ENCODE measurements at regions not wholly inside any gene's neighbourhood (a gene's known extent, or its start where the extent isn't known, plus 50 kb on each side); places are given as distances from the start of the nearest gene placed in this dataset.

DNA sequence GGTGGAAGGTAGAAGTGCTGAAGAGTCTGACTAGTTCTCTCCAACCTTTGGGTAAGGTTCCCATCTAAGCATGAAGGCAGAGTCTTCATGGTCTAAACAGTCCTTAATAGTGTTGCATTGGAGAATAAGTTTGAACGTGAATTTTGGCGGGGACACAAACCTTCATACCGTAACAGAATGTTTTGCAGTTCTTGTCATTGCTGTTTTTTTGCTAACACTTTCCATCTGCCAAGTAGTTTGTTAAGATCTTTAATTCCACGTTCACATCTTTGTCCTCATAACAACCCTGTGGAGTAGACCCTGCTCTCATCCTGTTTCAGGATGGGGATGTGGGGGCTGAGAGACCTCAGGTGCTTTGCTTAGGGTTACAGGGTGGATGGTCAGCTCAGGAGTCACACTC lies 936.9 kb upstream of the EEF2KMT start:
- H3K4me3 ChIP-seq (ENCODE audit: low read depth, low read length) = no peak overlapping the region
- H3K27ac ChIP-seq (ENCODE audit: low read depth, low read length) = no peak overlapping the region
- H3K9me3 ChIP-seq (ENCODE audit: control insufficient read depth, insufficient read depth, low read length) = peaks cover 32% of the 10 kb centered on the region
- ChIA-PET POLR2A (no interaction called here), CTCF (no interaction called here)
- DNase-seq (ENCODE audit: low read depth, low spot score) = no peak
- TF ChIP-seq, protein P1, sequence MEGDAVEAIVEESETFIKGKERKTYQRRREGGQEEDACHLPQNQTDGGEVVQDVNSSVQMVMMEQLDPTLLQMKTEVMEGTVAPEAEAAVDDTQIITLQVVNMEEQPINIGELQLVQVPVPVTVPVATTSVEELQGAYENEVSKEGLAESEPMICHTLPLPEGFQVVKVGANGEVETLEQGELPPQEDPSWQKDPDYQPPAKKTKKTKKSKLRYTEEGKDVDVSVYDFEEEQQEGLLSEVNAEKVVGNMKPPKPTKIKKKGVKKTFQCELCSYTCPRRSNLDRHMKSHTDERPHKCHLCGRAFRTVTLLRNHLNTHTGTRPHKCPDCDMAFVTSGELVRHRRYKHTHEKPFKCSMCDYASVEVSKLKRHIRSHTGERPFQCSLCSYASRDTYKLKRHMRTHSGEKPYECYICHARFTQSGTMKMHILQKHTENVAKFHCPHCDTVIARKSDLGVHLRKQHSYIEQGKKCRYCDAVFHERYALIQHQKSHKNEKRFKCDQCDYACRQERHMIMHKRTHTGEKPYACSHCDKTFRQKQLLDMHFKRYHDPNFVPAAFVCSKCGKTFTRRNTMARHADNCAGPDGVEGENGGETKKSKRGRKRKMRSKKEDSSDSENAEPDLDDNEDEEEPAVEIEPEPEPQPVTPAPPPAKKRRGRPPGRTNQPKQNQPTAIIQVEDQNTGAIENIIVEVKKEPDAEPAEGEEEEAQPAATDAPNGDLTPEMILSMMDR (IDR thresholded peaks at IDR 0.05; ENCODE audit: low read depth, low read length) = no peak
- H3K27me3 ChIP-seq (ENCODE audit: control insufficient read depth, insufficient read depth, low read length) = no peaks in the 10 kb centered on the region

DNA sequence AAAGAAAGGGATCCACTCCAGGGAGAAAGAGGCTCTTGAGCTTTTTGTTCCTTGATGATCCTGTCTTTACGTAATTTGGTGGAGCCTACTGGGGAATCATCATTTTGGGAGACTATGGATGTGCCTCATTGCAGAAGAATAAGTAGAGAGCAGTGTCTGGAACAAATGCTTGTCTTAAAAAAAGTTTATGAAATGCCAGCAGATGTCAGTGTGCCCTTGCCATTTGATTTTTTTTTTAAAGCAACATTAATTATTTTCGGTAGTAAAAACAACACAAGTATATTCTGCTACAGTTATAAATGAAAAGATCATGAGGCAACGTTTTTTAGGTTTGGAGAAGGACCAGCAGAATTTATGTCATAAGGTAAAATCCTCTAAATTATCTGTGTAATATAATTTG lies 934.8 kb upstream of the EEF2KMT start:
- no peak overlapping the region for H3K27ac ChIP-seq (ENCODE audit: low read depth, low read length)
- POLR2A ChIA-PET = no interaction called here
- no peaks in the 10 kb centered on the region for H3K27me3 ChIP-seq (ENCODE audit: control insufficient read depth, insufficient read depth, low read length)

DNA sequence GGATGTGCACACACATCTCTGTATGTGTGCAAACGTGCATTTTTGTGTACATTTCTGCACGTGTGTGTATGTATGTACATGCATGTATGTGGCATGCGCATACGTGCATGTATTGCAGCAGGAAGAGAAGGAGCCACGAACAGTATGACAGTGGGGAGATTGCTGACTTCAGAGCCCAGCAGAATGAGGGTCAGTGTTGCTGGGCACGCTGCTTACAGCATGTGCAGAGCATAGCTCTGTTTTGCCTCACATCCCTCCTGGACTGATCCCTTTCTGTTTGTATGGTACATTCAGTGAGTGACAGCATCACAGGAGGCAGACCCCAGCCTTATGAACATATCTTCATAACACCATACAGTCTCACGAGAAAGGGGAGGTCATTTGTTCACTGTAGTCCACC lies 934.0 kb upstream of the EEF2KMT start:
- TF ChIP-seq, protein P1 (IDR thresholded peaks at IDR 0.05; ENCODE audit: low read depth, low read length) = no peak
- Histone ChIP-seq H3K9me3 (ENCODE audit: control insufficient read depth, insufficient read depth, low read length) (peaks cover 42% of the 10 kb centered on the region), H3K27me3 (ENCODE audit: control insufficient read depth, insufficient read depth, low read length) (no peaks in the 10 kb centered on the region), H3K4me3 (ENCODE audit: low read depth, low read length) (no peak overlapping the region), H3K27ac (ENCODE audit: low read depth, low read length) (no peak overlapping the region)
- DNase-seq (ENCODE audit: low read depth, low spot score) = no peak
- ChIA-PET CTCF (no interaction called here), POLR2A (no interaction called here)

More for the DNA sequence above, 934.8 kb upstream of the EEF2KMT start:
- Histone ChIP-seq H3K4me3 (ENCODE audit: low read depth, low read length) (no peak overlapping the region), H3K9me3 (ENCODE audit: control insufficient read depth, insufficient read depth, low read length) (peaks cover 40% of the 10 kb centered on the region)
- no peak for DNase-seq (ENCODE audit: low read depth, low spot score)
- TF ChIP-seq, protein P1 (IDR thresholded peaks at IDR 0.05; ENCODE audit: low read depth, low read length) = no peak
- CTCF ChIA-PET = no interaction called here

DNA sequence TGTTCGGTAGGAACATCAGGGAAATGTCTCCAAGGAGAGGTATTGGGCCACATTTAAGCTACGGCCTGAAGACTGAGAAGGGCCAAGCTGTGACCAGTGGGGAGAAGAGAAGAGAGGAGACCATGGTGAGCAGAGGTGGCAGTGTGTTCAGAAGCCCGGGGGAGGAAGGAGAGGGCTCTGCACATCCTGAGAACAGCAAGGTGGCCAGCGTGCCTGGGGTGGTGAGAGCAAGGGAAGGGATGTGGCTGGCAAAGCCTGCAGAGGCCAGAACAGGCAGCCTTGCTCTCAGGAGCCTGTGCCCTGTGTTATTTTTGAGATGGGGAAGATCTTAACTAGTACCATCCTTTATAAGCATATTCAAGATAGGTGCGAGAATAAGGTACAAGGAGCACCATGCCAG lies 933.5 kb upstream of the EEF2KMT start:
- POLR2A ChIA-PET = no interaction called here

DNA sequence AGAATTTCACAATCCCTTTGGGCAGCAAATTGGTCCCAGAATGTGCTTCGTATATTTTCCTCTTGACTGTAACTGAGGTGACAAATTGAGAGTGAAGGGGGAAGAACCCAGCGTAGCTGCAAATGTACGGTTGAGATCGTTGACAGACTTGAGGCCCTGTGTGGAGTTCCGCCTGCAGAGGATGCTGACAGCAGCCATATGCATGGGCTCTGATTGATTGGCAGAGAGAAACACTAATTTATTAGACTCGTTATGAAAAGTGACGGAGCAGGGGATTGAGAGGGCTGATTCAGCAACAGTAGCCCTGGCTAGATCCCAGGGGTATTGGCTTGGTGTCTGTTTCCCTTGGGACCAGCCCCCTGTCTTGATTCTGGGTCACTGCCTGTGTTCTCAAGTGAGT lies 930.1 kb upstream of the EEF2KMT start:
- Histone ChIP-seq H3K27me3 (ENCODE audit: control insufficient read depth, insufficient read depth, low read length) (no peaks in the 10 kb centered on the region), H3K9me3 (ENCODE audit: control insufficient read depth, insufficient read depth, low read length) (peaks cover 40% of the 10 kb centered on the region), H3K4me3 (ENCODE audit: low read depth, low read length) (no peak overlapping the region), H3K27ac (ENCODE audit: low read depth, low read length) (no peak overlapping the region)
- ChIA-PET POLR2A (no interaction called here), CTCF (no interaction called here)
- DNase-seq (ENCODE audit: low read depth, low spot score) = no peak
- TF ChIP-seq, protein P1 (IDR thresholded peaks at IDR 0.05; ENCODE audit: low read depth, low read length) = no peak

More for the DNA sequence above, 933.5 kb upstream of the EEF2KMT start:
- TF ChIP-seq, protein P1 (IDR thresholded peaks at IDR 0.05; ENCODE audit: low read depth, low read length) = no peak
- H3K27me3 ChIP-seq (ENCODE audit: control insufficient read depth, insufficient read depth, low read length) = no peaks in the 10 kb centered on the region
- H3K9me3 ChIP-seq (ENCODE audit: control insufficient read depth, insufficient read depth, low read length) = peaks cover 45% of the 10 kb centered on the region
- no peak overlapping the region for H3K27ac ChIP-seq (ENCODE audit: low read depth, low read length)
- CTCF ChIA-PET = no interaction called here
- H3K4me3 ChIP-seq (ENCODE audit: low read depth, low read length) = no peak overlapping the region
- no peak for DNase-seq (ENCODE audit: low read depth, low spot score)
